IMR-90 (cell line): ENCODE measurements at regions not wholly inside any gene's neighbourhood (a gene's known extent, or its start where the extent isn't known, plus 50 kb on each side); places are given as distances from the start of the nearest gene placed in this dataset.

Experiments used
- ATAC-seq: fragments of 200-7000 bp; cut with Tn5 transposase; 2 replicates; pipeline ENCODE4 v1.9.1; 2020; ENCODE audit warnings: low read depth, mild to moderate bottlenecking, moderate library complexity
- BruUV-seq: library from RNA; stranded (reverse); fragments of 400-500 nt; replicated peaks from 2 replicates; lab custom pipeline; 2021; lab: Mats Ljungman, UMichigan
- CTCF ChIA-PET: fragments of 300-600 bp; formaldehyde crosslinking; extraction: SDS; loops from one replicate; lab custom pipeline; 2021; ENCODE audit warnings: antibody characterized with exemption; lab: Yijun Ruan, JAX
- POLR2A ChIA-PET: fragments of 300-600 bp; sonication (Branson Sonifier 250); formaldehyde crosslinking; loops from one replicate; lab custom pipeline; 2022; ENCODE audit warnings: antibody characterized with exemption; ENCODE audit not compliant: unreplicated experiment; lab: Charles Lee
- DNase-seq: peaks from one replicate; pipeline ENCODE4 v3.0.0; 2013
- H2AFZ ChIP-seq: replicated peaks from 2 replicates; pipeline ENCODE3; 2013; ENCODE audit warnings: low read length, mild to moderate bottlenecking; ENCODE audit not compliant: poor library complexity
- H2AK5ac ChIP-seq: 2 replicates; pipeline ENCODE4 v1.6.1; 2013; ENCODE audit warnings: low read depth, low read length, inconsistent platforms
- H2AK9ac ChIP-seq: replicated peaks from 2 replicates; pipeline ENCODE3; 2013; ENCODE audit warnings: mild to moderate bottlenecking, low read depth, low read length, moderate library complexity; ENCODE audit not compliant: poor library complexity
- H2BK120ac ChIP-seq: 2 replicates; pipeline ENCODE4 v1.6.1; 2013; ENCODE audit warnings: low read depth, low read length, inconsistent platforms
- H2BK15ac ChIP-seq: 3 replicates; pipeline ENCODE4 v1.6.1; 2013; ENCODE audit warnings: low read depth, low read length, inconsistent platforms
- H2BK20ac ChIP-seq: 2 replicates; pipeline ENCODE4 v1.6.1; 2013; ENCODE audit warnings: low read depth, mild to moderate bottlenecking, inconsistent platforms, low read length, moderate library complexity
- H2BK5ac ChIP-seq: 2 replicates; pipeline ENCODE4 v1.6.1; 2013; ENCODE audit warnings: mild to moderate bottlenecking, low read depth, low read length, inconsistent platforms; ENCODE audit not compliant: poor library complexity, severe bottlenecking
- H3K14ac ChIP-seq: replicated peaks from 2 replicates; pipeline ENCODE4 v1.6.1; 2013; ENCODE audit warnings: low read depth, low read length, inconsistent platforms
- H3K18ac ChIP-seq: 2 replicates; pipeline ENCODE4 v1.6.1; 2013; ENCODE audit warnings: low read depth, low read length, control low read depth
- H3K23ac ChIP-seq: 2 replicates; pipeline ENCODE4 v1.6.1; 2013; ENCODE audit warnings: low read depth, low read length, inconsistent platforms
- H3K27ac ChIP-seq: 2 replicates; pipeline ENCODE4 v1.5.1; 2013; ENCODE audit warnings: mild to moderate bottlenecking, control low read depth, low read length; ENCODE audit not compliant: insufficient read depth
- H3K27me3 ChIP-seq: 2 replicates; pipeline ENCODE4 v1.6.1; 2013; ENCODE audit warnings: low read length; ENCODE audit not compliant: control insufficient read depth, insufficient read depth
- H3K36me3 ChIP-seq: 2 replicates; pipeline ENCODE4 v1.6.1; 2013; ENCODE audit warnings: low read length, mixed read lengths; ENCODE audit not compliant: control insufficient read depth, insufficient read depth
- H3K4ac ChIP-seq: 2 replicates; pipeline ENCODE4 v1.6.1; 2013; ENCODE audit warnings: low read depth, low read length, inconsistent platforms
- H3K4me1 ChIP-seq: 2 replicates; pipeline ENCODE4 v1.6.1; 2013; ENCODE audit warnings: low read length, mixed read lengths; ENCODE audit not compliant: control insufficient read depth, insufficient read depth
- H3K4me2 ChIP-seq: 2 replicates; pipeline ENCODE4 v1.6.1; 2013; ENCODE audit warnings: low read depth, mild to moderate bottlenecking, control low read depth, low read length, moderate library complexity
- H3K4me3 ChIP-seq: 2 replicates; pipeline ENCODE4 v1.5.1; 2013; ENCODE audit warnings: low read depth, mild to moderate bottlenecking, control low read depth, low read length, moderate library complexity; ENCODE audit not compliant: insufficient read depth
- H3K56ac ChIP-seq: 2 replicates; pipeline ENCODE4 v1.6.1; 2013; ENCODE audit warnings: low read length, inconsistent platforms; ENCODE audit not compliant: insufficient read depth; ENCODE audit errors: extremely low read depth
- H3K79me1 ChIP-seq, 2 experiments: 2 replicates each; pipeline ENCODE4 v1.6.1; 2013; ENCODE audit warnings: low read length in 2 of 2, inconsistent platforms in 1 of 2, low read depth in 1 of 2
- H3K9ac ChIP-seq: 2 replicates; pipeline ENCODE4 v1.6.1; 2013; ENCODE audit warnings: low read depth, low read length, control low read depth
- H3K9me1 ChIP-seq: 2 replicates; pipeline ENCODE4 v1.6.1; 2013; ENCODE audit warnings: low read length, inconsistent platforms; ENCODE audit not compliant: insufficient read depth
- H3K9me3 ChIP-seq: 2 replicates; pipeline ENCODE4 v1.6.1; 2013; ENCODE audit warnings: low read length; ENCODE audit not compliant: control insufficient read depth, insufficient read depth
- H4K20me1 ChIP-seq: 2 replicates; pipeline ENCODE4 v1.6.1; 2013; ENCODE audit warnings: low read length, inconsistent platforms; ENCODE audit not compliant: insufficient read depth
- H4K5ac ChIP-seq: 2 replicates; pipeline ENCODE4 v1.6.1; 2013; ENCODE audit warnings: mild to moderate bottlenecking, low read depth, low read length, control low read depth
- H4K8ac ChIP-seq, 2 experiments: 2 replicates each; pipeline ENCODE4 v1.6.1; 2013; ENCODE audit warnings: low read depth in 2 of 2, low read length in 2 of 2, control low read depth in 1 of 2, inconsistent platforms in 1 of 2
- H4K91ac ChIP-seq: 2 replicates; pipeline ENCODE4 v1.6.1; 2013; ENCODE audit warnings: low read depth, low read length, inconsistent platforms; ENCODE audit not compliant: insufficient read depth
- BHLHE40 ChIP-seq: fragments of 150-350 bp; IDR thresholded peaks from 2 replicates; pipeline ENCODE4 v1.6.1; 2016; ENCODE audit warnings: mild to moderate bottlenecking, low read depth, low read length
- CHD1 ChIP-seq: IDR thresholded peaks from 2 replicates; pipeline ENCODE4 v1.6.1; 2012; ENCODE audit warnings: low read depth, low read length, improper control_type of control experiment
- ELK1 ChIP-seq: fragments of 150-350 bp; IDR thresholded peaks from 2 replicates; pipeline ENCODE4 v1.6.1; 2016; ENCODE audit warnings: low read depth, mild to moderate bottlenecking, low read length, moderate library complexity, borderline replicate concordance
- FOS ChIP-seq: fragments of 150-350 bp; IDR thresholded peaks from 2 replicates; pipeline ENCODE4 v1.6.1; 2016; ENCODE audit warnings: low read depth, low read length
- MXI1 ChIP-seq: IDR thresholded peaks from 2 replicates; pipeline ENCODE4 v1.6.1; 2012; ENCODE audit warnings: low read depth, mild to moderate bottlenecking, low read length, moderate library complexity, borderline replicate concordance
- POLR2A ChIP-seq: IDR thresholded peaks from 2 replicates; pipeline ENCODE4 v1.6.1; 2012; ENCODE audit warnings: mild to moderate bottlenecking, low read depth, low read length
- RCOR1 ChIP-seq: IDR thresholded peaks from 2 replicates; pipeline ENCODE4 v1.6.1; 2012; ENCODE audit warnings: mild to moderate bottlenecking, low read length, improper control_type of control experiment; ENCODE audit not compliant: insufficient replicate concordance
- SMC3 ChIP-seq: fragments of 150-350 bp; IDR thresholded peaks from 2 replicates; pipeline ENCODE4 v1.6.1; 2016; ENCODE audit warnings: low read depth, mild to moderate bottlenecking, antibody characterized with exemption, low read length, moderate library complexity
- WGBS, 2 experiments: methylation state at CpG; one replicate each; pipeline versions ENCODE4 v1.1.5 to v1.1.7; 2013; ENCODE audit warnings: missing lambda C conversion rate in 2 of 2; ENCODE audit not compliant: insufficient read length in 1 of 2; ENCODE audit errors: extremely low coverage in 2 of 2; 5-methylcytosine and 5-hydroxymethylcytosine counted together
- dilution Hi-C: fragments of 300-500 bp; cut with HindIII; formaldehyde crosslinking; loops from one replicate; pipeline ENCODE4 v1.14.3; 2018; ENCODE audit warnings: low sequenced_read_pairs; ENCODE audit not compliant: unreplicated experiment
- in situ Hi-C: fragments of 300-500 bp; cut with MboI; formaldehyde crosslinking; loops from 3 replicates; pipeline ENCODE4 v1.14.3; 2019; ENCODE audit warnings: low sequenced_read_pairs, inconsistent platforms, mixed read lengths
- intact Hi-C: fragments of 100-400 bp; cut with micrococcal nuclease; formaldehyde crosslinking; loops from 2 replicates; pipeline ENCODE4 v1.10.0; 2022
- TF ChIP-seq, protein P1 (sequence below): conservative IDR thresholded peaks from 2 replicates; pipeline ENCODE4 v1.5.1; 2012; ENCODE audit warnings: mild to moderate bottlenecking, low read depth, low read length, improper control_type of control experiment

GRCh38 chr12:107477947-107478610, 207.5 kb upstream of the PWP1 start:
- Histone ChIP-seq H3K4ac (no peak overlapping the region), H2BK120ac (no peak overlapping the region), H3K56ac (no peak overlapping the region), H2BK5ac (no peak overlapping the region), H3K14ac (no peak overlapping the region), H4K8ac (no peak overlapping the region), H3K9ac (no peak overlapping the region), H3K36me3 (no peaks in the 10 kb centered on the region), H3K27me3 (peaks cover 8% of the 10 kb centered on the region), H3K27ac (no peak overlapping the region), H2AFZ (no peak overlapping the region), H2BK20ac (no peak overlapping the region), H3K4me3 (no peak overlapping the region), H3K9me1 (no peaks in the 10 kb centered on the region), H2BK15ac (no peak overlapping the region), H3K79me1 (no peaks in the 10 kb centered on the region), H3K4me1 (no peaks in the 10 kb centered on the region), H3K9me3 (no peaks in the 10 kb centered on the region), H4K20me1 (no peaks in the 10 kb centered on the region), H2AK5ac (no peak overlapping the region), H4K91ac (no peak overlapping the region), H3K18ac (no peak overlapping the region), H3K23ac (no peak overlapping the region), H3K4me2 (no peak overlapping the region), H4K5ac (no peak overlapping the region), H2AK9ac (no peak overlapping the region)
- intact Hi-C loops = no loop called here
- no CpG with 5 or more reads among the region's 2 CpGs for WGBS, 2 experiments
- ChIA-PET POLR2A (no interaction called here), CTCF (interaction anchor here (1.0 kb wide), 1 partner anchor 374 kb away, joined by 3 read pairs; no protein-coding TSS in a partner anchor)
- no peak for DNase-seq
- BruUV-seq = no TSS peak
- no peak for ATAC-seq
- dilution Hi-C loops = no loop called here
- in situ Hi-C loops = no loop called here
- TF ChIP-seq FOS = no peak
- TF ChIP-seq, protein P1, sequence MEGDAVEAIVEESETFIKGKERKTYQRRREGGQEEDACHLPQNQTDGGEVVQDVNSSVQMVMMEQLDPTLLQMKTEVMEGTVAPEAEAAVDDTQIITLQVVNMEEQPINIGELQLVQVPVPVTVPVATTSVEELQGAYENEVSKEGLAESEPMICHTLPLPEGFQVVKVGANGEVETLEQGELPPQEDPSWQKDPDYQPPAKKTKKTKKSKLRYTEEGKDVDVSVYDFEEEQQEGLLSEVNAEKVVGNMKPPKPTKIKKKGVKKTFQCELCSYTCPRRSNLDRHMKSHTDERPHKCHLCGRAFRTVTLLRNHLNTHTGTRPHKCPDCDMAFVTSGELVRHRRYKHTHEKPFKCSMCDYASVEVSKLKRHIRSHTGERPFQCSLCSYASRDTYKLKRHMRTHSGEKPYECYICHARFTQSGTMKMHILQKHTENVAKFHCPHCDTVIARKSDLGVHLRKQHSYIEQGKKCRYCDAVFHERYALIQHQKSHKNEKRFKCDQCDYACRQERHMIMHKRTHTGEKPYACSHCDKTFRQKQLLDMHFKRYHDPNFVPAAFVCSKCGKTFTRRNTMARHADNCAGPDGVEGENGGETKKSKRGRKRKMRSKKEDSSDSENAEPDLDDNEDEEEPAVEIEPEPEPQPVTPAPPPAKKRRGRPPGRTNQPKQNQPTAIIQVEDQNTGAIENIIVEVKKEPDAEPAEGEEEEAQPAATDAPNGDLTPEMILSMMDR = no peak
- TF ChIP-seq RCOR1 = no peak
- TF ChIP-seq SMC3 = no peak
- TF ChIP-seq CHD1 = no peak
- TF ChIP-seq MXI1 = no peak
- TF ChIP-seq BHLHE40 = no peak
- no peak for TF ChIP-seq ELK1
- TF ChIP-seq POLR2A = no peak
